Testis (tissue), 2 donors: ENCODE measurements at regions not wholly inside any gene's neighbourhood (a gene's known extent, or its start where the extent isn't known, plus 50 kb on each side); places are given as distances from the start of the nearest gene placed in this dataset.

Experiments used
- CTCF ChIP-seq, 3 experiments: fragments of 450-650 bp in 2 of 3; fragments of 200-600 bp in 1 of 3; sonication (generic) in 1 of 3; IDR thresholded peaks; one replicate each; pipeline ENCODE4 v1.5.1; 2016 to 2019; ENCODE audit warnings: antibody characterized with exemption in 3 of 3, mild to moderate bottlenecking in 2 of 3, moderate library complexity in 1 of 3
- POLR2A ChIP-seq: fragments of 450-650 bp; IDR thresholded peaks from one replicate; pipeline ENCODE4 v1.6.1; 2017; ENCODE audit warnings: antibody characterized with exemption, mild to moderate bottlenecking, moderate library complexity

GRCh38 chr9:105176194-105176593 lies 68.3 kb upstream of the SLC44A1 start:
- TF ChIP-seq CTCF (IDR thresholded peaks at IDR 0.05) = no peak
- TF ChIP-seq POLR2A = no peak
